HL-60 (cell line): ENCODE measurements at regions not wholly inside any gene's neighbourhood (a gene's known extent, or its start where the extent isn't known, plus 50 kb on each side); places are given as distances from the start of the nearest gene placed in this dataset.

ENCODE experiments used
- CTCF ChIP-seq: IDR thresholded peaks from one replicate; pipeline ENCODE4 v1.5.1; 2011; ENCODE audit warnings: low read length, control low read depth, inconsistent platforms; ENCODE audit not compliant: insufficient read depth
- GABPA ChIP-seq: IDR thresholded peaks from 2 replicates; pipeline ENCODE4 v1.6.1; 2012; ENCODE audit warnings: low read depth
- POLR2AphosphoS5 ChIP-seq: IDR thresholded peaks from 2 replicates; pipeline ENCODE4 v1.6.1; 2012; ENCODE audit warnings: low read depth
- REST ChIP-seq: IDR thresholded peaks from 2 replicates; pipeline ENCODE4 v1.6.1; 2012; ENCODE audit warnings: low read depth; ENCODE audit not compliant: insufficient replicate concordance
- SPI1 ChIP-seq: IDR thresholded peaks from 2 replicates; pipeline ENCODE4 v1.6.1; 2012; ENCODE audit warnings: low read depth, mild to moderate bottlenecking, borderline replicate concordance

- TF ChIP-seq SPI1 (no peak), CTCF (no peak), REST (no peak), GABPA (no peak), POLR2AphosphoS5 (no peak)
Measured at GRCh38 chr2:100675373-100675772, 112.6 kb downstream of the PDCL3 start.
